Prostate gland (tissue), 2 donors: ENCODE measurements at regions not wholly inside any gene's neighbourhood (a gene's known extent, or its start where the extent isn't known, plus 50 kb on each side); places are given as distances from the start of the nearest gene placed in this dataset.

Experiments used
- POLR2A ChIP-seq: fragments of 450-650 bp; IDR thresholded peaks from one replicate; pipeline ENCODE4 v1.6.1; 2016; ENCODE audit warnings: antibody characterized with exemption, mild to moderate bottlenecking
- TF ChIP-seq, protein P1 (sequence below), 4 experiments: fragments of 200-600 bp in 2 of 4; fragments of 450-650 bp in 2 of 4; sonication (generic) in 2 of 4; IDR thresholded peaks; 1 replicate in 3 of 4; 2 replicates in 1 of 4; pipeline ENCODE4 v1.5.1; 2016 to 2019; ENCODE audit warnings: antibody characterized with exemption in 4 of 4, mild to moderate bottlenecking in 2 of 4, moderate library complexity in 2 of 4

DNA sequence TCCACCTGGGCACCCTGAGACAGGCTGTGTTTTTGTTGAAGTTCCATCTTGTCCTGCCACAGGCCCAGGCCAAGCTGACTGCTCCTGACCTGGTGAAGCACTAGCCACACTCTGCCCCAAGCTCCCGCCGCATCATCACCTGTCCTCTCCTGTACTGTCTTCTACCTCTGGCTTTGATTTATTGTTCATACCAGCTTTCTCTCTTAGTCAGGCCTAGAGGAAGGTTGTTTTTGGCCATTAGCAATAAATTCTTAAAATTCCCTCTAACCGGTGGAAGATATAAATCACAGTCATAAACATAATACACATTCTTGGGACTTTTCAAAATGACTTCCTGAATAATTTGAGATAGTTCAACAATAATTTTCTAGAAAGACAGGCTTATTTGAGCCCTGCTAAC lies 169.4 kb downstream of the DAD1 start:
- TF ChIP-seq, protein P1, sequence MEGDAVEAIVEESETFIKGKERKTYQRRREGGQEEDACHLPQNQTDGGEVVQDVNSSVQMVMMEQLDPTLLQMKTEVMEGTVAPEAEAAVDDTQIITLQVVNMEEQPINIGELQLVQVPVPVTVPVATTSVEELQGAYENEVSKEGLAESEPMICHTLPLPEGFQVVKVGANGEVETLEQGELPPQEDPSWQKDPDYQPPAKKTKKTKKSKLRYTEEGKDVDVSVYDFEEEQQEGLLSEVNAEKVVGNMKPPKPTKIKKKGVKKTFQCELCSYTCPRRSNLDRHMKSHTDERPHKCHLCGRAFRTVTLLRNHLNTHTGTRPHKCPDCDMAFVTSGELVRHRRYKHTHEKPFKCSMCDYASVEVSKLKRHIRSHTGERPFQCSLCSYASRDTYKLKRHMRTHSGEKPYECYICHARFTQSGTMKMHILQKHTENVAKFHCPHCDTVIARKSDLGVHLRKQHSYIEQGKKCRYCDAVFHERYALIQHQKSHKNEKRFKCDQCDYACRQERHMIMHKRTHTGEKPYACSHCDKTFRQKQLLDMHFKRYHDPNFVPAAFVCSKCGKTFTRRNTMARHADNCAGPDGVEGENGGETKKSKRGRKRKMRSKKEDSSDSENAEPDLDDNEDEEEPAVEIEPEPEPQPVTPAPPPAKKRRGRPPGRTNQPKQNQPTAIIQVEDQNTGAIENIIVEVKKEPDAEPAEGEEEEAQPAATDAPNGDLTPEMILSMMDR (IDR thresholded peaks at IDR 0.05): no peak
- TF ChIP-seq POLR2A: no peak
